OCI-LY1 (cell line): ENCODE measurements at regions not wholly inside any gene's neighbourhood (a gene's known extent, or its start where the extent isn't known, plus 50 kb on each side); places are given as distances from the start of the nearest gene placed in this dataset.

Experiments
- H2AFZ ChIP-seq: fragments of 200-600 bp; sonication (generic), shearing (Covaris generic); 2 replicates; pipeline ENCODE4 v1.6.0; 2014; ENCODE audit warnings: antibody characterized with exemption, mild to moderate bottlenecking, low read length
- H3F3A ChIP-seq: fragments of 200-600 bp; sonication (generic), shearing (Covaris generic); 2 replicates; pipeline ENCODE4 v1.6.0; 2014; ENCODE audit warnings: mild to moderate bottlenecking, antibody characterized with exemption, low read length, moderate library complexity; ENCODE audit not compliant: insufficient read depth
- H3K27ac ChIP-seq: fragments of 200-600 bp; sonication (generic); 2 replicates; pipeline ENCODE4 v1.5.1; 2014; ENCODE audit warnings: low read length, mixed run types, mild to moderate bottlenecking, low read depth; ENCODE audit not compliant: poor library complexity, severe bottlenecking
- H3K27me3 ChIP-seq: fragments of 200-600 bp; sonication (generic); 2 replicates; pipeline ENCODE4 v1.6.0; 2014; ENCODE audit warnings: antibody characterized with exemption, mild to moderate bottlenecking, low read length, moderate library complexity; ENCODE audit not compliant: insufficient read depth
- H3K36me3 ChIP-seq: fragments of 200-600 bp; sonication (generic); 2 replicates; pipeline ENCODE4 v1.6.1; 2014; ENCODE audit warnings: mild to moderate bottlenecking, antibody characterized with exemption, low read length, moderate library complexity, mixed read lengths; ENCODE audit not compliant: insufficient read depth
- H3K4me1 ChIP-seq: fragments of 200-600 bp; sonication (generic); 2 replicates; pipeline ENCODE4 v1.5.1; 2014; ENCODE audit warnings: mild to moderate bottlenecking, low read length, moderate library complexity; ENCODE audit not compliant: insufficient read depth, severe bottlenecking
- H3K4me2 ChIP-seq: fragments of 200-600 bp; sonication (generic), shearing (Covaris generic); 2 replicates; pipeline ENCODE4 v1.6.1; 2014; ENCODE audit warnings: low read length
- H3K4me3 ChIP-seq: fragments of 200-600 bp; sonication (generic); 2 replicates; pipeline ENCODE4 v1.5.1; 2014; ENCODE audit warnings: low read length, low read depth, mild to moderate bottlenecking, mixed read lengths; ENCODE audit not compliant: poor library complexity, severe bottlenecking
- H3K79me2 ChIP-seq: fragments of 200-600 bp; shearing (Covaris generic); 2 replicates; pipeline ENCODE4 v1.6.1; 2016; ENCODE audit warnings: mixed run types, low read length, mixed read lengths; ENCODE audit not compliant: insufficient read depth
- H3K9ac ChIP-seq: fragments of 200-600 bp; sonication (generic), shearing (Covaris generic); 2 replicates; pipeline ENCODE4 v1.6.1; 2014; ENCODE audit warnings: mild to moderate bottlenecking, low read length, mixed read lengths
- H3K9me2 ChIP-seq: fragments of 200-600 bp; sonication (generic), shearing (Covaris generic); 2 replicates; pipeline ENCODE4 v1.6.1; 2014; ENCODE audit warnings: low read depth, mild to moderate bottlenecking, low read length, mixed read lengths
- H3K9me3 ChIP-seq: fragments of 200-600 bp; shearing (Covaris generic); 2 replicates; pipeline ENCODE4 v1.6.1; 2014; ENCODE audit warnings: low read length, mixed read lengths
- H4K20me1 ChIP-seq: fragments of 200-600 bp; sonication (generic), shearing (Covaris generic); 2 replicates; pipeline ENCODE4 v1.6.0; 2016; ENCODE audit warnings: mild to moderate bottlenecking, low read length; ENCODE audit not compliant: insufficient read depth
- CTCF ChIP-seq: fragments of 200-600 bp; sonication (generic), shearing (Covaris generic); IDR thresholded peaks from 2 replicates; pipeline ENCODE4 v1.5.1; 2017; ENCODE audit warnings: mild to moderate bottlenecking, antibody characterized with exemption, low read length, moderate library complexity, mixed read lengths
- EZH2 ChIP-seq: fragments of 200-600 bp; sonication (generic), shearing (Covaris generic); IDR thresholded peaks from 2 replicates; pipeline ENCODE4 v1.8.0; 2017; ENCODE audit warnings: borderline replicate concordance, mixed run types, mild to moderate bottlenecking, antibody characterized with exemption, low read length, moderate library complexity, mixed read lengths

GRCh38 chr3:167188592-167188991 is 191.5 kb downstream of the ZBBX start:
- H3K9me2 ChIP-seq: 0 out of 2 replicates have a peak, but pooled peaks cover 4% of the 10 kb centered on the region
- H3F3A ChIP-seq: no peaks in the 10 kb centered on the region
- no peaks in the 10 kb centered on the region for H3K79me2 ChIP-seq
- no peaks in the 10 kb centered on the region for H3K27me3 ChIP-seq
- H2AFZ ChIP-seq: no peak overlapping the region
- H3K4me2 ChIP-seq: no peak overlapping the region
- no peaks in the 10 kb centered on the region; the same call in 1 of the 2 replicates for H4K20me1 ChIP-seq
- H3K9ac ChIP-seq: no peak overlapping the region
- H3K4me3 ChIP-seq: no peak overlapping the region
- TF ChIP-seq CTCF: no peak
- H3K36me3 ChIP-seq: no peaks in the 10 kb centered on the region
- no peaks in the 10 kb centered on the region for H3K9me3 ChIP-seq
- H3K27ac ChIP-seq: no peak overlapping the region
- H3K4me1 ChIP-seq: no peaks in the 10 kb centered on the region

- Histone ChIP-seq H3F3A (no peaks in the 10 kb centered on the region), H3K27me3 (no peaks in the 10 kb centered on the region), H3K4me2 (no peak overlapping the region), H3K4me1 (no peaks in the 10 kb centered on the region), H3K27ac (no peak overlapping the region), H2AFZ (no peak overlapping the region), H3K4me3 (no peak overlapping the region), H3K9ac (no peak overlapping the region), H3K9me3 (no peaks in the 10 kb centered on the region), H3K9me2 (0 out of 2 replicates have a peak, but pooled peaks cover 4% of the 10 kb centered on the region), H4K20me1 (no peaks in the 10 kb centered on the region; the same call in 1 of the 2 replicates), H3K79me2 (no peaks in the 10 kb centered on the region), H3K36me3 (no peaks in the 10 kb centered on the region)
- TF ChIP-seq EZH2 (no peak), CTCF (no peak)
Observed at GRCh38 chr3:167187221-167187620, 192.9 kb downstream of the ZBBX start.

GRCh38 chr3:167184511-167184910 is 195.6 kb downstream of the ZBBX start:
- H3K4me2 ChIP-seq: no peak overlapping the region
- H2AFZ ChIP-seq: no peak overlapping the region
- no peaks in the 10 kb centered on the region for H3K9me3 ChIP-seq
- H3K4me3 ChIP-seq: no peak overlapping the region
- TF ChIP-seq CTCF: no peak
- no peak for TF ChIP-seq EZH2
- no peak overlapping the region for H3K27ac ChIP-seq
- no peaks in the 10 kb centered on the region for H3K79me2 ChIP-seq
- no peaks in the 10 kb centered on the region; the same call in 1 of the 2 replicates for H4K20me1 ChIP-seq
- no peak overlapping the region for H3K9ac ChIP-seq
- no peaks in the 10 kb centered on the region for H3K27me3 ChIP-seq
- H3K9me2 ChIP-seq: 0 out of 2 replicates have a peak, but pooled peaks cover 4% of the 10 kb centered on the region
- H3K36me3 ChIP-seq: no peaks in the 10 kb centered on the region
- H3F3A ChIP-seq: no peaks in the 10 kb centered on the region
- no peaks in the 10 kb centered on the region for H3K4me1 ChIP-seq
